Smooth muscle cell (in vitro differentiated cells): ENCODE measurements at regions not wholly inside any gene's neighbourhood (a gene's known extent, or its start where the extent isn't known, plus 50 kb on each side); places are given as distances from the start of the nearest gene placed in this dataset.

Source experiments
- DNase-seq: peaks from one replicate; lab custom pipeline; 2025; ENCODE audit not compliant: unreplicated experiment; lab: John Stamatoyannopoulos, UW
- H2AFZ ChIP-seq: fragments of 200-600 bp; sonication (generic); 2 replicates; pipeline ENCODE4 v1.6.0; 2016; ENCODE audit warnings: antibody characterized with exemption, low read depth, mild to moderate bottlenecking
- H3F3A ChIP-seq: fragments of 200-600 bp; sonication (generic); 2 replicates; pipeline ENCODE4 v1.6.0; 2017; ENCODE audit warnings: antibody characterized with exemption, low read depth
- H3K27ac ChIP-seq: fragments of 200-600 bp; sonication (generic); 2 replicates; pipeline ENCODE4 v1.5.1; 2016; ENCODE audit warnings: low read depth, mild to moderate bottlenecking
- H3K27me3 ChIP-seq: fragments of 200-600 bp; sonication (generic); 2 replicates; pipeline ENCODE4 v1.6.1; 2016; ENCODE audit warnings: low read depth, mild to moderate bottlenecking
- H3K36me3 ChIP-seq: fragments of 200-600 bp; sonication (generic); 2 replicates; pipeline ENCODE4 v1.5.1; 2016; ENCODE audit warnings: low read depth
- H3K4me1 ChIP-seq: fragments of 200-600 bp; sonication (generic); 2 replicates; pipeline ENCODE4 v1.5.1; 2016; ENCODE audit warnings: low read depth
- H3K4me2 ChIP-seq: fragments of 200-600 bp; sonication (generic); 2 replicates; pipeline ENCODE4 v1.6.0; 2016; ENCODE audit warnings: mild to moderate bottlenecking
- H3K4me3 ChIP-seq: fragments of 200-600 bp; sonication (generic); 2 replicates; pipeline ENCODE4 v1.5.1; 2016; ENCODE audit warnings: mild to moderate bottlenecking
- H3K79me2 ChIP-seq: fragments of 200-600 bp; sonication (generic); 2 replicates; pipeline ENCODE4 v1.6.0; 2016; ENCODE audit warnings: low read depth, mild to moderate bottlenecking
- H3K9ac ChIP-seq: fragments of 200-600 bp; sonication (generic); 2 replicates; pipeline ENCODE4 v1.6.0; 2016; ENCODE audit warnings: low read depth
- H3K9me3 ChIP-seq: fragments of 200-600 bp; sonication (generic); replicated peaks from 2 replicates; pipeline ENCODE4 v1.5.1; 2016; ENCODE audit warnings: low read depth
- H4K20me1 ChIP-seq: fragments of 200-600 bp; sonication (generic); 2 replicates; pipeline ENCODE4 v1.6.0; 2016; ENCODE audit warnings: low read depth
- CTCF ChIP-seq: fragments of 200-600 bp; sonication (generic); IDR thresholded peaks from 2 replicates; pipeline ENCODE4 v1.5.1; 2017; ENCODE audit warnings: borderline replicate concordance, mild to moderate bottlenecking, antibody characterized with exemption; ENCODE audit not compliant: insufficient read depth, poor library complexity, severe bottlenecking
- WGBS: methylation state at CpG from one replicate; pipeline ENCODE4 v1.1.7; 2016; ENCODE audit warnings: low lambda C conversion rate; 5-methylcytosine and 5-hydroxymethylcytosine counted together

GRCh38 chr6:26270903-26271667 is 93.9 kb upstream of the BTN3A2 start:
- 2% methylated on average over 47 of the region's 49 CpGs for WGBS
- Histone ChIP-seq H3K79me2 (no peaks in the 10 kb centered on the region), H3K9ac (peak overlapping the region; percentile 28), H3K36me3 (no peaks in the 10 kb centered on the region), H3K27ac (peak overlapping the region; percentile 60), H3F3A (peaks cover 9% of the 10 kb centered on the region), H3K4me3 (peak overlapping the region; percentile 76), H3K27me3 (no peaks in the 10 kb centered on the region), H4K20me1 (no peaks in the 10 kb centered on the region), H2AFZ (peak overlapping the region; percentile 99), H3K4me2 (peak overlapping the region; percentile 94), H3K9me3 (no peaks in the 10 kb centered on the region), H3K4me1 (peaks cover 9% of the 10 kb centered on the region)
- DNase-seq, result no peak
- no peak for TF ChIP-seq CTCF

GRCh38 chr6:26271668-26272024 is 93.4 kb upstream of the BTN3A2 start:
- H3K27ac ChIP-seq, result peak overlapping the region; percentile 60
- no peak for TF ChIP-seq CTCF
- peak overlapping the region; percentile 28 for H3K9ac ChIP-seq
- no peaks in the 10 kb centered on the region for H3K79me2 ChIP-seq
- no peaks in the 10 kb centered on the region for H4K20me1 ChIP-seq
- peak overlapping the region; percentile 99 for H2AFZ ChIP-seq
- 0% methylated on average over 9 of the region's 9 CpGs for WGBS
- peak overlapping the region; percentile 76 for H3K4me3 ChIP-seq
- peaks cover 9% of the 10 kb centered on the region for H3F3A ChIP-seq
- no peaks in the 10 kb centered on the region for H3K36me3 ChIP-seq
- DNase-seq, result no peak
- peaks cover 9% of the 10 kb centered on the region for H3K4me1 ChIP-seq
- no peaks in the 10 kb centered on the region for H3K9me3 ChIP-seq
- H3K4me2 ChIP-seq, result peak overlapping the region; percentile 94
- no peaks in the 10 kb centered on the region for H3K27me3 ChIP-seq

GRCh38 chr6:26272171-26272637 is 92.8 kb upstream of the BTN3A2 start:
- Histone ChIP-seq H4K20me1 (no peaks in the 10 kb centered on the region), H3K9me3 (no peaks in the 10 kb centered on the region), H2AFZ (peak overlapping the region; percentile 99), H3K9ac (peak overlapping the region; percentile 28), H3K79me2 (no peaks in the 10 kb centered on the region), H3F3A (peaks cover 9% of the 10 kb centered on the region), H3K4me2 (peak overlapping the region; percentile 94), H3K4me1 (peaks cover 9% of the 10 kb centered on the region), H3K4me3 (peak overlapping the region; percentile 76), H3K36me3 (no peaks in the 10 kb centered on the region), H3K27me3 (no peaks in the 10 kb centered on the region), H3K27ac (peak overlapping the region; percentile 60)
- 3% methylated on average over 31 of the region's 31 CpGs for WGBS
- no peak for TF ChIP-seq CTCF
- no peak for DNase-seq
